HEK293T (cell line): ENCODE measurements at regions not wholly inside any gene's neighbourhood (a gene's known extent, or its start where the extent isn't known, plus 50 kb on each side); places are given as distances from the start of the nearest gene placed in this dataset.

ENCODE experiments used
- CTCF ChIA-PET: fragments of 350-600 bp; formaldehyde crosslinking; extraction: SDS; loops from one replicate; lab custom pipeline; 2021; ENCODE audit warnings: antibody characterized with exemption, inconsistent platforms; lab: Yijun Ruan, JAX
- POLR2A ChIA-PET: fragments of 350-600 bp; formaldehyde crosslinking; extraction: SDS; loops from one replicate; lab custom pipeline; 2020; ENCODE audit warnings: antibody characterized with exemption, inconsistent platforms; lab: Yijun Ruan, JAX
- DNase-seq: peaks from one replicate; pipeline ENCODE4 v3.0.0; 2012; ENCODE audit warnings: mixed read lengths; ENCODE audit errors: extremely low spot score
- ARNT ChIP-seq: fragments of 450-650 bp; IDR thresholded peaks from 2 replicates; pipeline ENCODE4 v1.6.1; 2017; ENCODE audit warnings: mild to moderate bottlenecking
- BHLHE40 ChIP-seq: fragments of 450-650 bp; IDR thresholded peaks from 2 replicates; pipeline ENCODE4 v1.6.1; 2016; ENCODE audit warnings: mild to moderate bottlenecking, moderate library complexity, borderline replicate concordance
- CTBP1 ChIP-seq: fragments of 450-650 bp; IDR thresholded peaks from 2 replicates; pipeline ENCODE4 v1.6.1; 2016; ENCODE audit warnings: borderline replicate concordance
- ELF4 ChIP-seq: fragments of 450-650 bp; IDR thresholded peaks from 2 replicates; pipeline ENCODE4 v1.6.1; 2017; ENCODE audit warnings: antibody characterized with exemption
- FOXA1 ChIP-seq: fragments of 450-650 bp; IDR thresholded peaks from 2 replicates; pipeline ENCODE4 v1.6.1; 2016; ENCODE audit warnings: mild to moderate bottlenecking
- FOXK2 ChIP-seq: fragments of 450-650 bp; IDR thresholded peaks from 2 replicates; pipeline ENCODE4 v1.6.1; 2016; ENCODE audit warnings: mild to moderate bottlenecking
- FOXM1 ChIP-seq: fragments of 450-650 bp; IDR thresholded peaks from 2 replicates; pipeline ENCODE4 v1.6.1; 2017; ENCODE audit warnings: mild to moderate bottlenecking, borderline replicate concordance
- HDGF ChIP-seq: fragments of 450-650 bp; IDR thresholded peaks from 2 replicates; pipeline ENCODE4 v1.6.1; 2017; ENCODE audit warnings: antibody characterized with exemption, borderline replicate concordance
- L3MBTL2 ChIP-seq: fragments of 450-650 bp; conservative IDR thresholded peaks from 2 replicates; pipeline ENCODE4 v1.6.1; 2016; ENCODE audit warnings: mild to moderate bottlenecking
- LEF1 ChIP-seq: fragments of 450-650 bp; IDR thresholded peaks from 2 replicates; pipeline ENCODE4 v1.6.1; 2017; ENCODE audit warnings: mild to moderate bottlenecking, borderline replicate concordance
- NFRKB ChIP-seq: fragments of 450-650 bp; IDR thresholded peaks from 2 replicates; pipeline ENCODE4 v1.6.1; 2016; ENCODE audit warnings: mild to moderate bottlenecking, moderate library complexity
- SP1 ChIP-seq: fragments of 450-650 bp; IDR thresholded peaks from 2 replicates; pipeline ENCODE4 v1.6.1; 2017
- SUZ12 ChIP-seq: fragments of 450-650 bp; IDR thresholded peaks from 2 replicates; pipeline ENCODE4 v1.6.1; 2016; ENCODE audit warnings: mild to moderate bottlenecking
- TARDBP ChIP-seq: fragments of 450-650 bp; IDR thresholded peaks from 2 replicates; pipeline ENCODE4 v1.6.1; 2016
- ZNF384 ChIP-seq: fragments of 450-650 bp; IDR thresholded peaks from 2 replicates; pipeline ENCODE4 v1.6.1; 2016
- TF ChIP-seq, protein P1 (sequence below): fragments of 450-650 bp; IDR thresholded peaks from 2 replicates; pipeline ENCODE4 v1.6.1; 2016

DNA sequence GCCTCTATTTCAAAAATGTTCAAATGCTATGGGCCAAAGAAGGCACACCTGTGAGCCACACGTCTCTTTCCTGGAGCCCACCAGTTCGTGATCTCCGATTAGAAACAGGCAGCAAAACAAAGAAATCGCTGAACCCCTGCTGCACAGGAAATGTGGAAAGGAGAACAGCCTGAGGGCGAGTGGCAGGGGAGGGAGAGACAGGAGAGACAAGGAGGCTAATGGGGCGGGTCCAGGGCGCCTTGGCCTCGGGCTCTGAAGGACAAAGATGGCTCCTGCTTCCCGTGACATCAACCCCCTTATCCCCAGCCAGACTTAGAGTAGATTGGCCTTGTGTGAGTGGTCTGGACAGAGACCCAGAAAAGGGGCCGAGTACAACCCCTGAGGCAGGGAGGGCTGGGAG, 62.4 kb upstream of the DOCK1 start:
- ChIA-PET POLR2A (no interaction called here), CTCF (no interaction called here)
- no peak for TF ChIP-seq CTBP1
- no peak for TF ChIP-seq TARDBP
- no peak for TF ChIP-seq NFRKB
- no peak for TF ChIP-seq ELF4
- no peak for TF ChIP-seq FOXK2
- no peak for TF ChIP-seq SUZ12
- TF ChIP-seq L3MBTL2 = no peak
- no peak for TF ChIP-seq SP1
- TF ChIP-seq FOXA1 = no peak
- no peak for TF ChIP-seq ZNF384
- no peak for TF ChIP-seq ARNT
- TF ChIP-seq HDGF = no peak
- TF ChIP-seq FOXM1 = no peak
- DNase-seq = no peak

DNA sequence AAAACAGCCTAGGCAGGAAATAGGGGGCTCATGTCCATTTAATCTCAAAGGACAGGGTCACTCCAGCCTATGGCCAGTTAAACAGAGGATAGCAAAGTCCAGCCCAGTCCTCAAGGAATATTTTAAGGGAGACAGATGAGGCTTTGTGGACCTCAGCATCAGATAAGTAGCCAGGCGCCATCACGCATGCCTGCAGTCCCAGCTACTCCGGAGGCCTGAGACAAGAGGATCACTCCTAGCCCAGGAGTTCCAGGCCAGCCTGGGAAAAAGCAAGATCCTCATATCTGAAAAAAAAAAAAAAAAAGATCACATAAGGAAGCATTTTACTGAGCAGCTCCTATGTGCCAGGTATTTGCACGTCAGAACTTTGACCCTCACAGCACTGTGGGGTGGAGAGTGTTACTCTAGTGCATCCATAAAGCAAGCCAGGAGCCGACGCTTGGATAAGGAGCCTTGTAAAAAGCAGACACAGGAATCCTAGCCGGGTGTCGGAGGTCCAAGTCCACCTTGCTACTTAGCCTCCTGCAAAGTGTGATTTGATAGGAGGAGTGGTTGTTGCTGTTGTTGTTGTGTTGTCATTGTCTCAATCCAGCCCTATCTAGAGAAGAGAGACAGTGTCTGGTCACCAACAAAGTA, 61.8 kb upstream of the DOCK1 start:
- POLR2A ChIA-PET = no interaction called here
- DNase-seq = no peak
- CTCF ChIA-PET = no interaction called here
- TF ChIP-seq LEF1 = no peak
- no peak for TF ChIP-seq FOXM1
- no peak for TF ChIP-seq ZNF384
- TF ChIP-seq FOXK2 = no peak
- no peak for TF ChIP-seq BHLHE40
- no peak for TF ChIP-seq CTBP1
- TF ChIP-seq, protein P1, sequence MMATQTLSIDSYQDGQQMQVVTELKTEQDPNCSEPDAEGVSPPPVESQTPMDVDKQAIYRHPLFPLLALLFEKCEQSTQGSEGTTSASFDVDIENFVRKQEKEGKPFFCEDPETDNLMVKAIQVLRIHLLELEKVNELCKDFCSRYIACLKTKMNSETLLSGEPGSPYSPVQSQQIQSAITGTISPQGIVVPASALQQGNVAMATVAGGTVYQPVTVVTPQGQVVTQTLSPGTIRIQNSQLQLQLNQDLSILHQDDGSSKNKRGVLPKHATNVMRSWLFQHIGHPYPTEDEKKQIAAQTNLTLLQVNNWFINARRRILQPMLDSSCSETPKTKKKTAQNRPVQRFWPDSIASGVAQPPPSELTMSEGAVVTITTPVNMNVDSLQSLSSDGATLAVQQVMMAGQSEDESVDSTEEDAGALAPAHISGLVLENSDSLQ = no peak
- TF ChIP-seq L3MBTL2 = no peak
- no peak for TF ChIP-seq SUZ12
- no peak for TF ChIP-seq SP1
- no peak for TF ChIP-seq ARNT
- no peak for TF ChIP-seq HDGF
- TF ChIP-seq ELF4 = no peak

DNA sequence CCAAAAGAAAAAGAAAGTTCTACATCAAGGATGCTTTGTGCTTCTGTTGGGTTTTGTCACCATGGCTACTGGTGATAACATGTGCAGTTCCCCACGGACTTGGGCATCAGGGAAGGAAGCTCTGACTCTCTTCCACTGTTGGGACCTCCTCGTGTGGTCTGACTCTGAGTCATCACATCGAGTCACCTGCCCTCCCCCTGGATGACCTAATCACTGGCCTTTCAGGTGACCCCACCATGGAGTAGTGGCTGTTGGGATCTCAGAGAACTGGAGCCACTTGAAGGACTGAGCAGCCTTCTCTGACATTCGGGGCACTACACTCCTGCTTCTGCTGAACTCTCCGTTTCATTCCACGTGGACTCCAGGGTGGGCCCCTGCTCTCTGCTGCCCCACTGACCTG, 60.8 kb upstream of the DOCK1 start:
- DNase-seq = no peak
- ChIA-PET CTCF (no interaction called here), POLR2A (no interaction called here)
- no peak for TF ChIP-seq HDGF
- TF ChIP-seq, protein P1 = no peak
- no peak for TF ChIP-seq L3MBTL2
- no peak for TF ChIP-seq TARDBP
- TF ChIP-seq NFRKB = no peak
- no peak for TF ChIP-seq BHLHE40
- no peak for TF ChIP-seq SUZ12
- no peak for TF ChIP-seq ZNF384
- no peak for TF ChIP-seq CTBP1
- no peak for TF ChIP-seq FOXM1
- TF ChIP-seq ARNT = no peak

DNA sequence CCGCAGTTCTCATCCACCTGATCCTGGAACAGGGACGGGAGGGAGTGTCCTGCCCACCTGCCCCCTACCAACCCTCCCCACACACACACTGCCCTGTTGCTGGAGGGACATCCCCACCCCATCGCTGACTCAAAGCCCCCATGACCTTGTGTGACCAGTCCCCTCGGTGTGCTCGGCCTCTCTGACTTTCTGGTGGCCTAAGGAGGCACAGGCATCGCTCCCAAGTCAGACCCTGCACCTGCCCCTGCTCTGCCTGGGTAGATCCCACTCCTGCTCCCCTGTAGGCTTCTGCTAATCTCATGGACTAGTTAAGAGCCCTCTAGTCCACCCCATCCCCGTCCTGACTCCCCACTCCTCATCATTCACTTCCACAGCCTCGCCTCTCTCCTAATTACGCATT, 58.8 kb upstream of the DOCK1 start:
- ChIA-PET CTCF (no interaction called here), POLR2A (interaction anchor here (0.6 kb wide), 1 partner anchor 27 kb away, joined by 3 read pairs; no protein-coding TSS in a partner anchor)
- no peak for TF ChIP-seq SP1
- no peak for TF ChIP-seq FOXK2
- no peak for TF ChIP-seq SUZ12
- no peak for TF ChIP-seq L3MBTL2
- no peak for TF ChIP-seq CTBP1
- no peak for TF ChIP-seq FOXM1
- no peak for DNase-seq

DNA sequence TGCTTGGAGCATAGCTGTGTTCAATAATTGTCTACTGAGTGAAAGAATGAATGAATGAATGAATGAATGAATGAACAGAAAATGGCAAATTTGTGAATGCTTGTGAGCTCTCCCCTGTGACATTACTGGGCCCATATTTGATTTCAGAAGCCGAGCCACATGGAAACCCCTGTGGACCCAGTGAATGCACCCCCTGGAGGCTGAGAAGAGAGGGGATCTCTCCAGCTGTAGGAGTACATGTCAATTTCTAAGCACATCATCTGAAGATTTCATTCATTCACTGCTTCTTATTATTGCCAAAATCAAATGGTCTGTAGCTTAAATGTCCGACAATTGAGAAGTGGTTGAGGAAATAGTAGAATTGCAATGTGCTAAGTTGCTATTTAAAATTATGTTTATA, 58.3 kb upstream of the DOCK1 start:
- POLR2A ChIA-PET = interaction anchor here (0.6 kb wide), 1 partner anchor 27 kb away, joined by 3 read pairs; no protein-coding TSS in a partner anchor
- TF ChIP-seq LEF1 (no peak), SUZ12 (no peak), TARDBP (no peak), ELF4 (no peak), CTBP1 (no peak), FOXK2 (no peak), HDGF (no peak), ZNF384 (no peak)
- CTCF ChIA-PET = no interaction called here

DNA sequence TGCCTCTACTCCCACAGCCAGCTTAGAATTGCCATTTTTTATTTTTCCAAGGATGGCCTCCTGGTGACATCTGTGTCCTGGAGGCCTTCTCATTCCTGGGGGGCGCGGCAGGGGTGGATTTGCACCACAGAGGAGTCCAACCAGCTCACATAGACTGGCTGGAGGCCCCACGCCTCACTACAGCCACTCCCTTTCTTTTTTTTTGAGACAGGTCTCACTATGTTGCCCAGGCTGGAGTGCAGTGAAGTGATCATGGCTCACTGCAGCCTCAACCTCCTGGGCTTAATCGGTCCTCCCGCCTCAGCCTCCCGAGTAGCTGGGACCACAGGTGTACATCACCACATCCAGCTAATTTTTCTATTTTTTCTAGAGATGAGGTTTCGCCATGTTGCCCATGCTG, 57.6 kb upstream of the DOCK1 start:
- DNase-seq = no peak
- POLR2A ChIA-PET = no interaction called here
- CTCF ChIA-PET = no interaction called here
- TF ChIP-seq FOXK2 (no peak), ZNF384 (no peak), SP1 (no peak), SUZ12 (no peak), FOXM1 (no peak), HDGF (no peak), TARDBP (no peak), BHLHE40 (no peak), ELF4 (no peak)

More for the DNA sequence above, 58.3 kb upstream of the DOCK1 start:
- no peak for DNase-seq

DNA sequence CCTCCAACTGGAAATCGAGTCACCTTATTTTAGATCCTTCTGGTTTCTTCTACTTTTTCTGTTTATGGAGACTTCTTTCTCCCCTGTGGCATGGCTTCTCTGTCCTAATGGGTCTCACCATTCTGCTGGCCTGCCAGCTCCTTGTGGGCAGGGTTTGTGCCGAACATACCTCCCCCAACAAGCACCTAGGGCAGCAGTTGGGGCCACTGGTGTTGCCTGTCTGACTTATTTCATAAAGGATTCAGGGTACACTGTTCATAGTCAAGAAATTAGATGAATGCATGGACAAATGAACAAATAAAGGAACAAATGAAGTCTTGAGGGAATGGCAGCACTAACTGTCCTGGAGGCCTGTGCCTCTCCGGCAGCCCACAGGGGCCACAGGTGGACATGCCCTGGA, 55.6 kb upstream of the DOCK1 start:
- ChIA-PET POLR2A (no interaction called here), CTCF (no interaction called here)
- TF ChIP-seq ZNF384 (no peak), FOXM1 (no peak), FOXK2 (no peak), TARDBP (no peak), BHLHE40 (no peak)
- TF ChIP-seq, protein P1 = no peak

More for the DNA sequence above, 55.6 kb upstream of the DOCK1 start:
- DNase-seq = no peak
